AG04450 (cell line): ENCODE measurements at regions not wholly inside any gene's neighbourhood (a gene's known extent, or its start where the extent isn't known, plus 50 kb on each side); places are given as distances from the start of the nearest gene placed in this dataset.

Experiments used
- CTCF ChIA-PET: fragments of 300-600, 350-600 bp; formaldehyde crosslinking; extraction: SDS; loops from one replicate; lab custom pipeline; 2022; ENCODE audit warnings: antibody characterized with exemption, inconsistent platforms; lab: Charles Lee
- POLR2A ChIA-PET: fragments of 350-600 bp; formaldehyde crosslinking; extraction: SDS; loops from one replicate; lab custom pipeline; 2021; ENCODE audit warnings: antibody characterized with exemption, inconsistent platforms; lab: Yijun Ruan, JAX
- DNase-seq: peaks from one replicate; pipeline ENCODE4 v3.0.0-alpha.2; 2011; ENCODE audit warnings: low read depth, low spot score
- H3K27ac ChIP-seq: one replicate; pipeline ENCODE4 v1.5.1; 2012; ENCODE audit warnings: low read depth, low read length, control low read depth
- H3K27me3 ChIP-seq: one replicate; pipeline ENCODE4 v1.6.0; 2012; ENCODE audit warnings: low read length; ENCODE audit not compliant: control insufficient read depth, insufficient read depth
- H3K4me3 ChIP-seq: 2 replicates; pipeline ENCODE4 v1.5.1; 2011; ENCODE audit warnings: mild to moderate bottlenecking, low read depth, low read length, control low read depth
- H3K9me3 ChIP-seq: 2 replicates; pipeline ENCODE4 v1.5.1; 2012; ENCODE audit warnings: low read length; ENCODE audit not compliant: control insufficient read depth, insufficient read depth
- CTCF ChIP-seq: IDR thresholded peaks from 2 replicates; pipeline ENCODE4 v1.5.1; 2011; ENCODE audit warnings: low read depth, low read length, control low read depth, inconsistent platforms

DNA sequence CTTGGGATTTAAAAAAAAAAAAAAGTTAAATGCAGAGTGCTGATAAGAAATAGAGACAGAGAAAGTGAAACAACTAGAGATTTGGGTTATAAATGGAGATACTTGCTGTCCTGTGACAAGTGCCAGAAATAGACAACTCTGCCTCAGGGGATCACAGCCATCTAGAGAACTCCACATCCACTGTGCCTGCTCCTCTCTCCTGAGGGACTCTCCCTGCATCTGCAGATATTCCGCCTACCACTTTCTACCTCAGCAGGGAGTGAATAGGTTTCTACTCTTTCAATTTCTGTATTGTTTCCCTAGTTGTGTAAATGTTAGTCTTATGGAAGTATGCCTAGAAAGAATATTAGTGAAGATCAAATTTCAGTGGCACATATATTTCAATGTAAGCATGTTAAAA lies 307.2 kb downstream of the HTR1A start:
- Histone ChIP-seq H3K9me3 (0 out of 2 replicates have a peak, but pooled peaks cover 2% of the 10 kb centered on the region), H3K4me3 (no peak overlapping the region), H3K27ac (no peak overlapping the region), H3K27me3 (no peaks in the 10 kb centered on the region)
- CTCF ChIA-PET: no interaction called here
- POLR2A ChIA-PET: no interaction called here
- TF ChIP-seq CTCF: no peak
- DNase-seq: no peak

DNA sequence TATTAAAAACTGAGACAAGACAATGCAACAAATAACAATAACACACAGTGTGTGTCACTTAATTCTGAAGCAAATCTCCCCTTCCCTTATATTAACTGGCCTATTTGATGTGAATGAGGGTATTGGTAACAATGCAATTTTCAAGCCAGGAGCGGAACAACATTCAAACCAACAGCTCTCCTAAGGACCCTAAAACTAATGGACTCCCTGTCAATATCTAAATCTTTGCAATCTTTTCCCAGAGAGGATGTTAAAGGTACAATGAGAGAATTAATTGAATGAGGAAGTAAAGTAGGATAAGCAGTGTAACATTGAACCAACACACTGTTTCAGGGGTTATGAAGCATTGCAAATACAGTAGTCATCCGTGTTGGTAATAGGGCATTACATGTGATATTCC lies 311.7 kb downstream of the HTR1A start:
- ChIA-PET CTCF (no interaction called here), POLR2A (no interaction called here)
- H3K27me3 ChIP-seq: no peaks in the 10 kb centered on the region
- no peak for DNase-seq
- no peak overlapping the region for H3K27ac ChIP-seq
- no peak for TF ChIP-seq CTCF
- H3K9me3 ChIP-seq: no peaks in the 10 kb centered on the region; the same call in 1 of the 2 replicates
- H3K4me3 ChIP-seq: no peak overlapping the region

DNA sequence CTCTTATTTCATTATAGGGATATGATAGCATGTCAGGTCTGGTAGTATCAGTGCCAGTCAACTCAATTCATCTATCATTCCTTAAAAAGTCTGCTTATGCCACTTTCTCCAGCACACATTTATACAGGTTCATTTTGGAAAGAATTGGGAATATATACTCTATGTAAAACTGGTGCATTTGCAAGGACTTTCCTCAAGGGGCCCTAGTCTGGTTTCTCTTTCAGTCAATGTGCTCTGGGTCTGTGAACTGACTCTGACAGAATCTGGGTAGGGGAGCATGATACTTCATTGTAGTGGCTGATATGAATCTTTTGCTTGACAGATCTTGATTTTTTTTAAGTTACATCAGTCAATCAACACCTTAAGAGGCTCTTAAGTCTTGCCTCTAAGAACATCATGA lies 313.9 kb downstream of the HTR1A start:
- Histone ChIP-seq H3K4me3 (no peak overlapping the region), H3K27ac (no peak overlapping the region), H3K27me3 (no peaks in the 10 kb centered on the region), H3K9me3 (no peaks in the 10 kb centered on the region; the same call in 1 of the 2 replicates)
- no peak for TF ChIP-seq CTCF
- CTCF ChIA-PET: no interaction called here
- DNase-seq: no peak
- POLR2A ChIA-PET: no interaction called here

- no peak overlapping the region for H3K4me3 ChIP-seq
- H3K27me3 ChIP-seq: no peaks in the 10 kb centered on the region
- peaks cover 9% of the 10 kb centered on the region; the same call in 1 of the 2 replicates for H3K9me3 ChIP-seq
- CTCF ChIA-PET: no interaction called here
- no peak for TF ChIP-seq CTCF
- H3K27ac ChIP-seq: no peak overlapping the region
- no peak for DNase-seq
- POLR2A ChIA-PET: no interaction called here
Measured at GRCh38 chr5:63629951-63630630, 332.2 kb downstream of the HTR1A start.

DNA sequence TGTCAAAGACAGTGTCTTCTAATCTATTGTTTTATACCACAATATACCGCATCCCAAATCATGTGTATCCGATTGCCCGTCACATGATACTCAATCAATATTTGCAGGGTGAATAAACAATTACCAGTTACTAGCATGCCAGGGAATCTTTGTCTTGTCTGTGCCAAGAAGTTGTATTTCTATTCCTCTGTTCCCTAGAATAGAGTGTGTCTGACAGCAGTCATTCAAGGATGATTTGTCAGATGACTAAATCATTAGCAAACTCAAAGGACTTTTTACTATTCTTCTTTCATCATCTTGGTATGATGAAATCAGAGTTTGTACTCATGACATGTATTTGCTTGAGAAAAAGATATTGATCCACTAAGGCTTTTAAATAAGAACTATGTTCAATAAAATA lies 348.8 kb downstream of the HTR1A start:
- ChIA-PET POLR2A (interaction anchor here (0.6 kb wide), 1 partner anchor 182 kb away, joined by 5 read pairs; no protein-coding TSS in a partner anchor), CTCF (interaction anchor here (0.6 kb wide), 1 partner anchor 9 kb away, joined by 5 read pairs; no protein-coding TSS in a partner anchor)
- Histone ChIP-seq H3K27ac (no peak overlapping the region), H3K4me3 (no peak overlapping the region), H3K27me3 (no peaks in the 10 kb centered on the region), H3K9me3 (no peaks in the 10 kb centered on the region; the same call in 1 of the 2 replicates)
- no peak for TF ChIP-seq CTCF
- DNase-seq: no peak
